ENCODE measurements at regions not wholly inside any gene's neighbourhood (a gene's known extent, or its start where the extent isn't known, plus 50 kb on each side); places are given as distances from the start of the nearest gene placed in this dataset.

- DNase-seq (ENCODE audit: low read depth) = peak; percentile 62
- Histone ChIP-seq H3K36me3 (ENCODE audit: control insufficient read depth, insufficient read depth, low read length) (no peaks in the 10 kb centered on the region), H3K4me3 (ENCODE audit: low read depth, low read length) (no peak overlapping the region), H3K27me3 (ENCODE audit: control insufficient read depth, insufficient read depth, low read length) (no peaks in the 10 kb centered on the region)
- POLR2A ChIA-PET = no interaction called here
- TF ChIP-seq CTCF (IDR thresholded peaks at IDR 0.05; ENCODE audit: insufficient read depth, low read depth, low read length) = no peak
- CTCF ChIA-PET = interaction anchor here (0.7 to 1.2 kb wide), 3 partner anchors 26 to 63 kb away, joined by 3 read pairs; no protein-coding TSS in a partner anchor
Observed at GRCh38 chr14:38342803-38343202, 86.9 kb upstream of the CLEC14A start.

- H3K27me3 ChIP-seq (ENCODE audit: control insufficient read depth, insufficient read depth, low read length) = no peaks in the 10 kb centered on the region
- H3K4me3 ChIP-seq (ENCODE audit: low read depth, low read length) = no peak overlapping the region
- H3K36me3 ChIP-seq (ENCODE audit: control insufficient read depth, insufficient read depth, low read length) = no peaks in the 10 kb centered on the region
- CTCF ChIA-PET = interaction anchor here (1.0 kb wide), 1 partner anchor 9 kb away, joined by 3 read pairs; no protein-coding TSS in a partner anchor
- TF ChIP-seq CTCF (IDR thresholded peaks at IDR 0.05; ENCODE audit: insufficient read depth, low read depth, low read length) = no peak
- POLR2A ChIA-PET = no interaction called here
- DNase-seq (ENCODE audit: low read depth) = peak; percentile 76
Observed at GRCh38 chr14:38339696-38340095, 83.8 kb upstream of the CLEC14A start.

GRCh38 chr14:38336298-38336697 lies 80.4 kb upstream of the CLEC14A start:
- H3K4me3 ChIP-seq (ENCODE audit: low read depth, low read length) = no peak overlapping the region
- no peak for DNase-seq (ENCODE audit: low read depth)
- H3K36me3 ChIP-seq (ENCODE audit: control insufficient read depth, insufficient read depth, low read length) = no peaks in the 10 kb centered on the region
- ChIA-PET CTCF (no interaction called here), POLR2A (no interaction called here)
- H3K27me3 ChIP-seq (ENCODE audit: control insufficient read depth, insufficient read depth, low read length) = no peaks in the 10 kb centered on the region
- no peak for TF ChIP-seq CTCF (IDR thresholded peaks at IDR 0.05; ENCODE audit: insufficient read depth, low read depth, low read length)

GRCh38 chr14:38330275-38330674 lies 74.4 kb upstream of the CLEC14A start:
- no peak for TF ChIP-seq CTCF (IDR thresholded peaks at IDR 0.05; ENCODE audit: insufficient read depth, low read depth, low read length)
- Histone ChIP-seq H3K4me3 (ENCODE audit: low read depth, low read length) (no peak overlapping the region), H3K27me3 (ENCODE audit: control insufficient read depth, insufficient read depth, low read length) (no peaks in the 10 kb centered on the region), H3K36me3 (ENCODE audit: control insufficient read depth, insufficient read depth, low read length) (no peaks in the 10 kb centered on the region)
- POLR2A ChIA-PET = no interaction called here
- CTCF ChIA-PET = interaction anchor here (1.2 kb wide), 1 partner anchor 9 kb away, joined by 3 read pairs; no protein-coding TSS in a partner anchor
- no peak for DNase-seq (ENCODE audit: low read depth)

- no peak for TF ChIP-seq CTCF (IDR thresholded peaks at IDR 0.05; ENCODE audit: insufficient read depth, low read depth, low read length)
- no peaks in the 10 kb centered on the region for H3K36me3 ChIP-seq (ENCODE audit: control insufficient read depth, insufficient read depth, low read length)
- no peak overlapping the region for H3K4me3 ChIP-seq (ENCODE audit: low read depth, low read length)
- no peak for DNase-seq (ENCODE audit: low read depth)
- ChIA-PET POLR2A (no interaction called here), CTCF (no interaction called here)
- H3K27me3 ChIP-seq (ENCODE audit: control insufficient read depth, insufficient read depth, low read length) = no peaks in the 10 kb centered on the region
Observed at GRCh38 chr14:38329246-38329645, 73.4 kb upstream of the CLEC14A start.
